H54 (cell line): ENCODE measurements at regions not wholly inside any gene's neighbourhood (a gene's known extent, or its start where the extent isn't known, plus 50 kb on each side); places are given as distances from the start of the nearest gene placed in this dataset.

Experiments used
- DNase-seq: peaks from one replicate; pipeline ENCODE4 v3.0.0; 2011; ENCODE audit warnings: low spot score, mixed read lengths; ENCODE audit not compliant: insufficient read length
- FAIRE-seq: peaks from 3 replicates; lab custom pipeline; 2011; peaks lifted over from hg19 to GRCh38; lab: Jason Lieb, UNC
- POLR2A ChIP-seq: IDR thresholded peaks from 2 replicates; pipeline ENCODE4 v1.6.1; 2011; ENCODE audit warnings: low read depth, mild to moderate bottlenecking, low read length

DNA sequence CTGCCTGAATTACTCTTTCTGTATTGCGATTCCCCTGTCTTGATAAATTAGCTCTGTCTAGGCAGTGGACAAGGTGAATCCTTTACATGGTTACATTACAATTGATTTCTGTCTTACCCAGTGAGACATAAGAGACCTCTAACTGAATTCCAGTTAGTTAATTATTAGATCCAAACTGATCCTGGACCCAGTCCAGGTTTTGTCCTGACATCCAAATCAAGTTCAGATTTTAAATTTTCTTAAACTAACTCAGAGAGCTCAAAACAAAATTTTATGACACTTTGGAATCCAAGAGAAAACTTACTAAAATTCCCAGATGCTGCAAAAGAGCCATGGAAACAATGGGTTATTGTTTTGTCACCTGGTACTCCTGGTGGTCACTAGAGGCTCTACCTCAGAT, 2166.6 kb downstream of the TP53TG3F start:
- FAIRE-seq (no peak), DNase-seq (no peak)
- TF ChIP-seq POLR2A = no peak

DNA sequence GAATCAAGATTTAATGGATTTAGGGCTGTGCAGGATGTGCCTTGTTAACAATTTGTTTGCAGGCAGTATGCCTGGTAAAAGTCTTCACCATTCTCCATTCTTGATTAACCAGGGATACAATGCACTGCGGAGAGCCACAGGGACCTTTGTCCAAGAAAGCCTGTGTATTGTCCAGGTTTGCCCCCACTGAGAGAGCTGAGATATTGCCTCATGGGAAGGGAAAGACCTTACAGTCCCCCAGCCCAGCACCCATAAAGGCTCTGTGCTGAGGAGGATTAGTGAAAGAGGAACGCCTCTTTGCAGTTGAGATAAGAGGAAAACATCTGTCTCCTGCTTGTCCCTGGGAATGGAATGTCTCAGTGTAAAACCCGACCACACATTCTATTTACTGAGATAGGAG, 2169.6 kb downstream of the TP53TG3F start:
- TF ChIP-seq POLR2A = no peak
- DNase-seq (no peak), FAIRE-seq (no peak)

DNA sequence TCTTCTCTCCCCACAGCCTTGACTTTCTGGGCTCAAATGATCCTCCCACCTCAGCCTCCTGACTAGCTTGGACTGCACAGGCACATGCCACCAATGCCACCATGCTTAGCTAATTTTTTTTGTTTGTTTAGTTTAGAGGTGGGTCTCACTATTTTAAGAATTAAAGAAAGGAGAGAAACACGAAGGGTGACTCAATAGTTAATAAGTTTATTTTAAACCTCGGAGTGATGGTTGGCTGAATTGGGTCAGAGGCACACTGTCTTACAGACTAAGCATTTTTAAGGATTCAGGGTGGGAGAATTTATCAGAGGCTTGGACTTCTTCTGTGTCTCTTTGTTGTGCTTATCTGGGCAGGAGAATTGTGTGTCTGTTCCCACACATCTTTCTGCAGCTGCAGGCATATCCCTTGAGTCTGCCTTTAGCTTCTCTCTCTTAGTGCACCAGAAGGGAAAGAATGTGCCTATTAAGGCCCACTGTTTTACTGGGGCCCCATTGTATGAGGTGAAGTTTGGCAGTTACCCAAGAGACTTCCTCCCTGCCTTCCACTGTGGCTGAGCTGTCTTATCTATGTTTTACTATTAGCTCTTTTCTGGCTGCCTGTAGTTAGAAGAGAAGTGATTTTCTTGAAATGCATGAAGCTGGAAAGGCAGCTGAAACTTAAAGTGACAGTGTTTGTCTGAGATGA, 2172.0 kb downstream of the TP53TG3F start:
- FAIRE-seq = no peak
- TF ChIP-seq POLR2A = no peak

DNA sequence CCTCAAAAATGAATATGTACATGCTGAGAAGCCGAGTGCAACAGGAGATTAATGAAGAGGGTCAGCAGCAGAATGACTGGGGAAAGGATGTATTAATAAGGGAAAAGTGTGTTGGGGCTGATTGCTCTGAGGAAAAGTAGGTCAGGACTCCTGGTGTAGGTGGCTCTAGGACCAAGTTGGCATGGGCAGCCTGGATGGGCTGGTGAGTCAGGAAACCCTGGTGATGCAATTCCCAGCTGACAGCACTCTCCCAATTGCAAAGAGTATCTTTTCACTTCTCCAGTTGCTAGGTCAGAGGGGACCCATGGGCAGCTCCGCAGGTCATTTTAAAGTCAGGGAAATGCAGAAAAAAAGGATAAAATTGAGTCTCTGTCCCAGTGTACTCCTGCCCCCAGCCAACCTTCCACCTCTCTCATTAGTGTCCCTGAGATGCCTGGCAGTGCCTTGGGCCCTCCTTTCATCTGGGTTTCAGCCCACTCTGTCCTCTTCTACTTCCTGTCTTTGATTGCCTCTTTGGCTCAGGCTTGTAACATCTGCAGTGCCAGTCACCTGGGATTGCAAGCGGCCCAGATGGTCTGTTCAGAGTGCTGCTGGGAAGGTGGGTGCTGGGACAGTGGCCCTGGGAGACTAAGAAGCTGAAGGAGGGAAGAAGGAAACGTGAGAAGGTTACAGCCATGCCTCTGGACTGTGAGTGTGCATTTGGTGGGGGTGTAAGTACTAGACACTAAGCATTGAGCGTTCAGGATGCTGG, 2177.2 kb downstream of the TP53TG3F start:
- TF ChIP-seq POLR2A = no peak
- no peak for DNase-seq

More for the DNA sequence above, 2172.0 kb downstream of the TP53TG3F start:
- DNase-seq = no peak

DNA sequence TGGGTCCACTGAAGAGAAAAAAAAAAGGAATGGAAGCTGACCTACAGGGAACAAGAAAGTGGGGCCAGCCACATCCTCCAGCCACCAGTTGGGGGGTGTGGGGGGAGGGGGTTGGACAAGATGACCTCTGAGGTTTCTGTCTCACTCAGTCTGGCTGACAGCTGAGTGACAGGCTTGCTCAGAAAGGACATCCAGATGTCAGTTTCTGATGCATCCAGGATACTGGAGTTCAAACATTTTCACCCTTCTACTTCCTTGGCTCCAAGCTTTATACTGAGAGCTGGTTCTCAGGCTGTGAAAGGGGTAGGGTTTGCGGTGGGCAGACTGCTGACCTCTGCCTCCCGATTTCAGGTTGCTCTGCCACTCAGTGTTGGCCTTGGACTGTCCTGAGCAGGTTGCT, 2178.3 kb downstream of the TP53TG3F start:
- FAIRE-seq (no peak), DNase-seq (no peak)
- no peak for TF ChIP-seq POLR2A

More for the DNA sequence above, 2177.2 kb downstream of the TP53TG3F start:
- FAIRE-seq = no peak

DNA sequence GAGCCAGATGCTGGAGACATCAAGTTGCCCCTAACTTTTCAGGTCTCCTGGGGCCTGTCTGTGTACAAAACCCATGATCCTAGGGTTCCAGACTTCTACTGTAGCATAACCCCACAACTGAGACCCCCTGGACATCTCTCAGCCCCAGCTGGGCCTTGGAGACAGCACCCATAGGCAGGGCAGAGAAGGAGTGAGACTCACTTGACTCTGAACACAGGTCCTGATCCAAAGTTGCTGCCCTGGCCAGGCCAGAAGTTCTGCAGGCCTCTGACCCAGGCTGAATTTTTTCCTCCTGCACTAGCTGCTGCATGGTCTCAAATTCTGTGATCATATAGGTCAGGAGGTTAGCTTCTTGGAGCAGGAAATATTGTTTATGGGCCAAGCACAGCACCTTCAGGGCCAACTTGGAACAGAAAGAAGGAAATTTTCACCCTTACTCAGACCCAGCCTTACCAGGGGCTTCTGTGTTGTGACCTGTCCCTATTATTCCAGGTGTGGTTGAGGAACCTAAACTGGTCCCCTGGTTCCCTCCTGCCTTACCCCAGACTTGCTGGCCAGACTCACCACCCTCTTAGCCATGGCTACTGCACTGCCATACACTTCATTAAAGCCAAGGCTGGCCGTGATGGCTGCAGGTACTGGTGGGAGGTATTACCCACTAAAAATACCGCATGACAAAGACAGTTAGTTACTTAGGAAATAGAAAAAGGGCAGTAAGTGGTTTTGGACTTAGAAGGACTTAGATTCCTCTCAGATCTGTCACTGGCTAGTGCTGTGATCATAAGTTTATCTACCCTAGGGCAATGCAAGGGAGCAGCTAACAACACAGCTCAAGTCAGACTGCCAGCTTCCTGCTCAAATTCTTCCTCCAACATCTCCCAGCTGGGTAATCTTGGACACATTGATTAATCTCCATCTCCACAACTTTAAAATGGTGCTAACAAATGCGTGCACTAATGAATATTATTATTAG, 2180.1 kb downstream of the TP53TG3F start:
- FAIRE-seq = no peak
- TF ChIP-seq POLR2A = no peak
- DNase-seq = no peak

DNA sequence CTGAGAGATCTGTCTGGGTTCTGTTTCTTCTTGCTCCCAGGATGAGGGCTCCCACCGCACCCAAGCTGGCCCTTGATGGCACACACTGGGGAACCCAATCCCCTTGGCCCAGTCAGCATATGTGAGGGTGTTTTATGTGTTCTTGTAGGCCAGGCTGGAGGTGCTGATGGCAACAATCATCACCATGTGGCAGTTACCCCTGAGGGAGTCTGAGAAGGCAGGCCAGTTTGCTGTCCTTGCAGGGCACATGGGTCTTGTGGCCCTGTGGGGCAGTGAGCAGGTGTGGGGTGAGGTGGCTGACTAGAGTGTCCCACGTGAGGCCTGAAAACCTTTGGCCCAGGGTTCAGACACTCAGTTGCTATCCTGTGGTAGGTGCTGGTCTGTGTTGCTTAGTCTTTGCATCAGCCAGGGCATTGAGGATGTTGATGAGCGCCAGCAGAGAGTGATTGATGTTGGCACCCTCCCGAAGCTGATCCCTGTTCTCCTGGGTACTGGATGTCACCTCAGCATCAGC, 2183.0 kb downstream of the TP53TG3F start:
- no peak for FAIRE-seq
- DNase-seq = no peak
- no peak for TF ChIP-seq POLR2A

DNA sequence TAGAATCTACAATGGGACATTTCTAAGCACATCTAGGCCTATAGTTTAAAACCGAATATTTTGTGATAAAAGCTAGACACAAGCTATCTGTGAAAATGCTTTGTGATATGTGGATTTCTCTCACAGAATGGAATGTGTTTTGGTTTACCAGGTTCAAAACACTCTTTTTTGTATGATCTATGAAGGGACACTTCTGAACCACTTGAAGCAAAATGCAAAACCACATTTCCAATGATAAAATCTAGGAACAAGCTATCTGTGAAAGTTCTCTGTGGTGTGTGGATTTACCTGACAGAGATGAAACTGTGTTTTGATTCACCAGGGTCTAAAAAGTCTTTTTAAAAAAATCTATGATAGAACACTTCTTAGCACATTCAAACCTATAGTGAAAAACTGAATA, 2192.4 kb downstream of the TP53TG3F start:
- TF ChIP-seq POLR2A = no peak
- DNase-seq (no peak), FAIRE-seq (no peak)

DNA sequence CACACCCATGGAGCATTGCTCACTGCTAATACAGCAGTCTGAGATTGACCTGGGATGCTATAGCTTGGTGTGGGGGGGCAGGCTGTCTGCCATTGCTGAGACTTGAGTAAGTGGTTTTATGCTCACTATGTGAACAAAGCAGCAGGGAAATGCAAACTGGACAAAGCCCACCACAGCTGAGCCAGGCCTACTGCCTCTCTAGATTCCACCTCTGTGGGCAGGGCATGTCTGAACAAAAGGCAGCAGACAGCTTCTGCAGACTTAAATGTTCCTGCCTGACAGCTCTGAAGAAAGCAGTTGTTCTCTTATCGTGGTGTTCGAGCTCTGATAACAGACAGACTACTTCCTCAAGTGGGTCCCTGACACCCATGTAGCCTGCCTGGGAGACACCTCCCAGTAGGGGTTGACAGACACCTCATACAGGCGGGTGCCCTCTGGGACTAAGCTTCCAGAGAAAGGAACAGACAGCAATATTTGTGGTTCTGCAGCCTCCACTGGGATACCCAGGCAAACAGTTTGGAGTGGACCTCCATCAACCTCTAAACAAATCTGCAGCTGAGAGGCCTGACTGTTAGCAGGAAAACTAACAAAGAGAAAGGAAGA, 2204.8 kb downstream of the TP53TG3F start:
- FAIRE-seq (no peak), DNase-seq (no peak)
- no peak for TF ChIP-seq POLR2A

DNA sequence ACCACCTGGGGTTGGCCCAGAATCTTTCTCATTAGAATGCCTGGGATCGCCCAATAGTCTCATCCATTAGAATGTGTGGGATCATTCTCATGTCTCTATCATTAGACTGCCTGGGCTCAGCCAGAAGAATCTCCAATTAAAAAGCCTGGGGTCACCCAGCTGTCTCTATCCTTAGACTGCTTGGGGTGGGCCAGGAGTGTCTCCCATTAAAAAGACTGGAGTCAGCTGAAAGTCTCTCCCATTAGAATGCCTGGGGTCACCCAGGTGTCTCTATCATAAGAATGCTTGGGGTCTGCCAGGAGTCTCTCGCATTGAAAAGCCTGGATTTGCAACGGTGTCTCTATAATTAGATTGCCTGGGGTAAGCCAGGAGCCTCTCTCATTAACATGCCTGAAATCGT, 2225.7 kb downstream of the TP53TG3F start:
- DNase-seq (no peak), FAIRE-seq (no peak)
- TF ChIP-seq POLR2A = no peak

DNA sequence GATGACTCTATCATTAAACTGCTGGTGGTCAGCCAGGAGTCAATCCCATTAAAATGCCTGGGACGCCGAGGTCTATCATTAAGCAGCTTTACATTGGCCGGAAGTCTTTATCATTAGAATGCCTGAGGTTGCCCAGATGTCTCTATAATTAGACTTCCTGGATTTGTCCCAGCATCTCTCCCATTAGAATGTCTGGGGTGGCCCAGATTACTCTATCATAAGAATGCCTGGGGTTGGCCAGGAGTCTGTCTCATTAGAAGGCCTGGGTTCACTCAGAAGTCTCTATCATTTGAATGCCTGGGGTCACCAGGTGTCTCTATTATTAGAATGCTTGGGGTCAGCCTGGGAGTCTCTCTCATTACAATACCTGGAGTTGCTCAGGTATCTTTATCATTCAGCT, 2227.2 kb downstream of the TP53TG3F start:
- TF ChIP-seq POLR2A = no peak

DNA sequence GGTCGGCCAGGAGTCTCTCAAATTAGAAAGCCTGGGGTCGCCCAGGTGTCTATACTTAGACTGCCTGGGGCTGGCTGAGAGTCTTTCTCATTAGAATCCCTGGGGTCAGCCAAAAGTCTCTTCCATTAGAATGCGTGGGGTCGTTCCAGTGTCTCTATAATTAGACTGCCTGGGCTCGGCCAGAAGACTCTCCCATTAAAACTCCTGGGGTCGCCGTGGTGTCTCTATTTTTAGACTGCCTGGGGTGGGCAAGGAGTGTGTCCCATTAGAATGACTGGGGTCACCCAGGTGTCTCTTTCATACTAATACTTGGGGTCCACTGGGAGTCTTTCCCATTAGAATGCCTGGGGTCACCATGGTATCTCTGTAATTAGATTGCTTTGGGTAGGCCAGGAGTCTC, 2227.7 kb downstream of the TP53TG3F start:
- TF ChIP-seq POLR2A = no peak
- DNase-seq = no peak
- no peak for FAIRE-seq

More for the DNA sequence above, 2227.2 kb downstream of the TP53TG3F start:
- DNase-seq = no peak
- no peak for FAIRE-seq

DNA sequence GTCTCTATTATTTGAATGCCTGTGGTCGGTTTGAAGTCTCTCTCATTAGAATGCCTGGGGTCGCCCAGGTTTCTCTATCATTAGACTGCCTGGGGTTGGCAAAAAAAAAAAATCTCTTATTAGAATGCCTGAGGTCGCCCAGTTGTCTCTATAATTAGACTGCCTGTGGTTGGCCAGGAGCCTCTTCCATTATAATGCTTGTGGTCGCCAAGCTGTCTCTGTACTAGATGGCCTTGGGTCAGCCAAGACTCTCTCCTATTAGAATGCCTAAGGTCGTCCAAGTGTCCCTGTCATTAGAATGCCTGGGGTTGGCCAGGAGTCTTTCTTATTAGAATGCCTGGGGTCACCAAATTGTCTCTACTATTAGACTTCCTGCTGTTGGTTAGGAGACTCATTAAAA, 2228.4 kb downstream of the TP53TG3F start:
- no peak for FAIRE-seq
- DNase-seq = no peak
- no peak for TF ChIP-seq POLR2A
